Liver (tissue), 8 donors: ENCODE measurements at regions not wholly inside any gene's neighbourhood (a gene's known extent, or its start where the extent isn't known, plus 50 kb on each side); places are given as distances from the start of the nearest gene placed in this dataset.

ENCODE experiments used
- DNase-seq: peaks from one replicate; pipeline ENCODE4 v3.0.0-alpha.2; 2017; ENCODE audit warnings: low spot score
- H3K27ac ChIP-seq, 2 donors: one replicate each; pipeline ENCODE4 v1.7.0; 2013; ENCODE audit warnings: inconsistent platforms in 2 of 2, low read length in 2 of 2, control low read depth in 1 of 2, low read depth in 1 of 2, mild to moderate bottlenecking in 1 of 2
- H3K27me3 ChIP-seq, 4 donors: one replicate each; pipeline versions ENCODE4 v1.6.1 to v1.7.0; 2013; ENCODE audit warnings: low read length in 3 of 4, inconsistent platforms in 1 of 4, mild to moderate bottlenecking in 1 of 4, moderate library complexity in 1 of 4; ENCODE audit not compliant: control insufficient read depth in 4 of 4, insufficient read depth in 4 of 4
- H3K36me3 ChIP-seq, 4 donors: one replicate each; pipeline versions ENCODE4 v1.6.1 to v1.7.0; 2013; ENCODE audit warnings: low read length in 3 of 4, mild to moderate bottlenecking in 3 of 4, low read depth in 1 of 4, moderate library complexity in 1 of 4; ENCODE audit not compliant: control insufficient read depth in 4 of 4, insufficient read depth in 3 of 4
- H3K4me1 ChIP-seq, 4 donors: one replicate each; pipeline versions ENCODE4 v1.6.1 to v1.7.0; 2013; ENCODE audit warnings: low read length in 3 of 4, mild to moderate bottlenecking in 3 of 4, moderate library complexity in 1 of 4; ENCODE audit not compliant: control insufficient read depth in 4 of 4, insufficient read depth in 4 of 4
- H3K4me3 ChIP-seq, 3 donors: one replicate each; pipeline versions ENCODE4 v1.6.1 to v1.7.0; 2013; ENCODE audit warnings: low read length in 3 of 3, control low read depth in 1 of 3, low read depth in 1 of 3, mild to moderate bottlenecking in 1 of 3
- H3K9ac ChIP-seq, 2 donors: one replicate each; pipeline ENCODE4 v1.7.0; 2013; ENCODE audit warnings: low read length in 2 of 2, mild to moderate bottlenecking in 2 of 2, moderate library complexity in 2 of 2, control low read depth in 1 of 2, low read depth in 1 of 2
- H3K9me3 ChIP-seq, 4 donors: one replicate each; pipeline versions ENCODE4 v1.6.1 to v1.7.0; 2013; ENCODE audit warnings: low read length in 3 of 4; ENCODE audit not compliant: control insufficient read depth in 4 of 4
- EGR1 ChIP-seq, 2 donors: IDR thresholded peaks; 2 replicates each; pipeline ENCODE4 v1.6.1; 2016 to 2018; ENCODE audit warnings: antibody characterized with exemption in 2 of 2, low read depth in 2 of 2
- FOXA1 ChIP-seq: IDR thresholded peaks from 2 replicates; pipeline ENCODE4 v1.6.1; 2016; ENCODE audit warnings: antibody characterized with exemption
- FOXA2 ChIP-seq: IDR thresholded peaks from 2 replicates; pipeline ENCODE4 v1.6.1; 2016; ENCODE audit warnings: antibody characterized with exemption
- GABPA ChIP-seq, 2 donors: IDR thresholded peaks in 1 of 2; conservative IDR thresholded peaks in 1 of 2; 2 replicates each; pipeline ENCODE4 v1.6.1; 2016; ENCODE audit warnings: antibody characterized with exemption in 2 of 2, mild to moderate bottlenecking in 1 of 2, moderate library complexity in 1 of 2
- HNF4A ChIP-seq, 2 donors: conservative IDR thresholded peaks; 2 replicates each; pipeline ENCODE4 v1.6.1; 2016; ENCODE audit warnings: antibody characterized with exemption in 2 of 2, mild to moderate bottlenecking in 2 of 2
- HNF4G ChIP-seq: IDR thresholded peaks from 2 replicates; pipeline ENCODE4 v1.6.1; 2016; ENCODE audit warnings: antibody characterized with exemption
- JUND ChIP-seq, 2 donors: IDR thresholded peaks; 2 replicates each; pipeline ENCODE4 v1.6.1; 2016; ENCODE audit warnings: antibody characterized with exemption in 2 of 2
- NR2F2 ChIP-seq: IDR thresholded peaks from 2 replicates; pipeline ENCODE4 v1.6.1; 2016; ENCODE audit warnings: antibody characterized with exemption
- RAD21 ChIP-seq, 2 donors: IDR thresholded peaks; 2 replicates each; pipeline ENCODE4 v1.6.1; 2016; ENCODE audit warnings: antibody characterized with exemption in 2 of 2, mild to moderate bottlenecking in 2 of 2
- RXRA ChIP-seq, 2 donors: IDR thresholded peaks; 2 replicates each; pipeline ENCODE4 v1.6.1; 2017 to 2018; ENCODE audit warnings: antibody characterized with exemption in 2 of 2, mild to moderate bottlenecking in 1 of 2
- SP1 ChIP-seq: IDR thresholded peaks from 2 replicates; pipeline ENCODE4 v1.6.1; 2018; ENCODE audit warnings: antibody characterized with exemption, mild to moderate bottlenecking
- TAF1 ChIP-seq: conservative IDR thresholded peaks from 2 replicates; pipeline ENCODE4 v1.6.1; 2016; ENCODE audit warnings: antibody characterized with exemption, mild to moderate bottlenecking
- YY1 ChIP-seq: IDR thresholded peaks from 2 replicates; pipeline ENCODE4 v1.6.1; 2016; ENCODE audit warnings: antibody characterized with exemption, mild to moderate bottlenecking
- WGBS: extraction: QIAGEN DNeasy Blood & Tissue Kit; methylation state at CpG from one replicate; pipeline ENCODE4 v1.1.7; 2013; 5-methylcytosine and 5-hydroxymethylcytosine counted together
- TF ChIP-seq, protein P1 (sequence below): fragments of 150-350 bp; IDR thresholded peaks from 2 replicates; pipeline ENCODE4 v1.5.1; 2017; ENCODE audit warnings: improper control_type of control experiment, low read depth, low read length; ENCODE audit not compliant: missing input control
- TF ChIP-seq, protein P2 (sequence below): IDR thresholded peaks from 2 replicates; pipeline ENCODE4 v1.6.1; 2016; ENCODE audit warnings: antibody characterized with exemption
- TF ChIP-seq, protein P3 (sequence below): IDR thresholded peaks from 2 replicates; pipeline ENCODE4 v1.6.1; 2016; ENCODE audit warnings: antibody characterized with exemption, mild to moderate bottlenecking
- TF ChIP-seq, protein P4 (sequence below): IDR thresholded peaks from 2 replicates; pipeline ENCODE4 v1.6.1; 2016; ENCODE audit warnings: antibody characterized with exemption
- TF ChIP-seq, protein P5 (sequence below): IDR thresholded peaks from 2 replicates; pipeline ENCODE4 v1.6.1; 2016; ENCODE audit warnings: antibody characterized with exemption
- donor health status: healthy.
- donor health status: healthy.
- donor health status: healthy.
- donor health status: healthy.
- donor health status: healthy.

DNA sequence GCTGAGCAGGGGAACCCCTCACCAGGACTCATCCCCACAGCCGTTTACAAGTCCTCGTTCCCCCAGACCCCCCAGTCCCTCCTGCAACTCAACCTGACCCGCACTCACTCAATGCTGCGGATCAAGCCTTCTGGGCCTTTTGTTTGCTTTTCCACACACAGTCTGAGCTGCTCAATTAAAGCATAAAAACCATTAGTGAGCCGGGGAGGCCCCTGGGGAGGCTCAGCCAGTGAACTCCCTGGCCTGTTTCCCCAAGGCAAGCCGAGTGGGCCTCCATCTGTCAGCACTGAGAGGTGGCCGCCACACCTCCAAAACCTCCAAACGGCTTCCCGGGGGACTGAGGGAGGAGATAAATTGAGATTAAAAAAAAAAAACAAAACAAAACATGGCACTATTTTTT is 158.5 kb downstream of the SHOX start:
- WGBS, result 45% methylated on average over 9 of the region's 9 CpGs
- H3K9me3 ChIP-seq, result peaks cover 0 to 3% (median under 1%) of the 10 kb centered on the region in 4 donors
- no peaks in the 10 kb centered on the region for H3K4me1 ChIP-seq
- no peak overlapping the region for H3K9ac ChIP-seq
- no peaks in the 10 kb centered on the region for H3K36me3 ChIP-seq
- TF ChIP-seq FOXA1, result no peak
- no peak for TF ChIP-seq TAF1
- TF ChIP-seq, protein P1, sequence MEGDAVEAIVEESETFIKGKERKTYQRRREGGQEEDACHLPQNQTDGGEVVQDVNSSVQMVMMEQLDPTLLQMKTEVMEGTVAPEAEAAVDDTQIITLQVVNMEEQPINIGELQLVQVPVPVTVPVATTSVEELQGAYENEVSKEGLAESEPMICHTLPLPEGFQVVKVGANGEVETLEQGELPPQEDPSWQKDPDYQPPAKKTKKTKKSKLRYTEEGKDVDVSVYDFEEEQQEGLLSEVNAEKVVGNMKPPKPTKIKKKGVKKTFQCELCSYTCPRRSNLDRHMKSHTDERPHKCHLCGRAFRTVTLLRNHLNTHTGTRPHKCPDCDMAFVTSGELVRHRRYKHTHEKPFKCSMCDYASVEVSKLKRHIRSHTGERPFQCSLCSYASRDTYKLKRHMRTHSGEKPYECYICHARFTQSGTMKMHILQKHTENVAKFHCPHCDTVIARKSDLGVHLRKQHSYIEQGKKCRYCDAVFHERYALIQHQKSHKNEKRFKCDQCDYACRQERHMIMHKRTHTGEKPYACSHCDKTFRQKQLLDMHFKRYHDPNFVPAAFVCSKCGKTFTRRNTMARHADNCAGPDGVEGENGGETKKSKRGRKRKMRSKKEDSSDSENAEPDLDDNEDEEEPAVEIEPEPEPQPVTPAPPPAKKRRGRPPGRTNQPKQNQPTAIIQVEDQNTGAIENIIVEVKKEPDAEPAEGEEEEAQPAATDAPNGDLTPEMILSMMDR, result no peak
- no peak for TF ChIP-seq HNF4A (conservative IDR thresholded peaks at IDR 0.05)
- TF ChIP-seq, protein P2, sequence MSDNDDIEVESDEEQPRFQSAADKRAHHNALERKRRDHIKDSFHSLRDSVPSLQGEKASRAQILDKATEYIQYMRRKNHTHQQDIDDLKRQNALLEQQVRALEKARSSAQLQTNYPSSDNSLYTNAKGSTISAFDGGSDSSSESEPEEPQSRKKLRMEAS, result no peak
- no peak for TF ChIP-seq NR2F2
- TF ChIP-seq, protein P3, sequence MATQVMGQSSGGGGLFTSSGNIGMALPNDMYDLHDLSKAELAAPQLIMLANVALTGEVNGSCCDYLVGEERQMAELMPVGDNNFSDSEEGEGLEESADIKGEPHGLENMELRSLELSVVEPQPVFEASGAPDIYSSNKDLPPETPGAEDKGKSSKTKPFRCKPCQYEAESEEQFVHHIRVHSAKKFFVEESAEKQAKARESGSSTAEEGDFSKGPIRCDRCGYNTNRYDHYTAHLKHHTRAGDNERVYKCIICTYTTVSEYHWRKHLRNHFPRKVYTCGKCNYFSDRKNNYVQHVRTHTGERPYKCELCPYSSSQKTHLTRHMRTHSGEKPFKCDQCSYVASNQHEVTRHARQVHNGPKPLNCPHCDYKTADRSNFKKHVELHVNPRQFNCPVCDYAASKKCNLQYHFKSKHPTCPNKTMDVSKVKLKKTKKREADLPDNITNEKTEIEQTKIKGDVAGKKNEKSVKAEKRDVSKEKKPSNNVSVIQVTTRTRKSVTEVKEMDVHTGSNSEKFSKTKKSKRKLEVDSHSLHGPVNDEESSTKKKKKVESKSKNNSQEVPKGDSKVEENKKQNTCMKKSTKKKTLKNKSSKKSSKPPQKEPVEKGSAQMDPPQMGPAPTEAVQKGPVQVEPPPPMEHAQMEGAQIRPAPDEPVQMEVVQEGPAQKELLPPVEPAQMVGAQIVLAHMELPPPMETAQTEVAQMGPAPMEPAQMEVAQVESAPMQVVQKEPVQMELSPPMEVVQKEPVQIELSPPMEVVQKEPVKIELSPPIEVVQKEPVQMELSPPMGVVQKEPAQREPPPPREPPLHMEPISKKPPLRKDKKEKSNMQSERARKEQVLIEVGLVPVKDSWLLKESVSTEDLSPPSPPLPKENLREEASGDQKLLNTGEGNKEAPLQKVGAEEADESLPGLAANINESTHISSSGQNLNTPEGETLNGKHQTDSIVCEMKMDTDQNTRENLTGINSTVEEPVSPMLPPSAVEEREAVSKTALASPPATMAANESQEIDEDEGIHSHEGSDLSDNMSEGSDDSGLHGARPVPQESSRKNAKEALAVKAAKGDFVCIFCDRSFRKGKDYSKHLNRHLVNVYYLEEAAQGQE, result no peak
- no peak for TF ChIP-seq RXRA (IDR thresholded peaks at IDR 0.05)
- TF ChIP-seq, protein P4, sequence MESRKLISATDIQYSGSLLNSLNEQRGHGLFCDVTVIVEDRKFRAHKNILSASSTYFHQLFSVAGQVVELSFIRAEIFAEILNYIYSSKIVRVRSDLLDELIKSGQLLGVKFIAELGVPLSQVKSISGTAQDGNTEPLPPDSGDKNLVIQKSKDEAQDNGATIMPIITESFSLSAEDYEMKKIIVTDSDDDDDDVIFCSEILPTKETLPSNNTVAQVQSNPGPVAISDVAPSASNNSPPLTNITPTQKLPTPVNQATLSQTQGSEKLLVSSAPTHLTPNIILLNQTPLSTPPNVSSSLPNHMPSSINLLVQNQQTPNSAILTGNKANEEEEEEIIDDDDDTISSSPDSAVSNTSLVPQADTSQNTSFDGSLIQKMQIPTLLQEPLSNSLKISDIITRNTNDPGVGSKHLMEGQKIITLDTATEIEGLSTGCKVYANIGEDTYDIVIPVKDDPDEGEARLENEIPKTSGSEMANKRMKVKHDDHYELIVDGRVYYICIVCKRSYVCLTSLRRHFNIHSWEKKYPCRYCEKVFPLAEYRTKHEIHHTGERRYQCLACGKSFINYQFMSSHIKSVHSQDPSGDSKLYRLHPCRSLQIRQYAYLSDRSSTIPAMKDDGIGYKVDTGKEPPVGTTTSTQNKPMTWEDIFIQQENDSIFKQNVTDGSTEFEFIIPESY, result no peak
- no peak for TF ChIP-seq YY1
- TF ChIP-seq RAD21 (IDR thresholded peaks at IDR 0.05), result no peak
- TF ChIP-seq, protein P5, sequence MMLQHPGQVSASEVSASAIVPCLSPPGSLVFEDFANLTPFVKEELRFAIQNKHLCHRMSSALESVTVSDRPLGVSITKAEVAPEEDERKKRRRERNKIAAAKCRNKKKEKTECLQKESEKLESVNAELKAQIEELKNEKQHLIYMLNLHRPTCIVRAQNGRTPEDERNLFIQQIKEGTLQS, result no peak
- TF ChIP-seq FOXA2, result no peak
- no peak for TF ChIP-seq EGR1 (IDR thresholded peaks at IDR 0.05; ENCODE audit: low read depth in 2 of 2)
- TF ChIP-seq JUND (IDR thresholded peaks at IDR 0.05), result no peak
- no peak for TF ChIP-seq SP1
- no peak for TF ChIP-seq HNF4G
- TF ChIP-seq GABPA (IDR thresholded peaks at IDR 0.05 in 1 of 2, conservative IDR thresholded peaks at IDR 0.05 in 1 of 2), result no peak
- no peak for DNase-seq
- no peak overlapping the region for H3K27ac ChIP-seq
- no peak overlapping the region for H3K4me3 ChIP-seq
- H3K27me3 ChIP-seq, result no peaks in the 10 kb centered on the region
